ENCODE measurements at regions not wholly inside any gene's neighbourhood (a gene's known extent, or its start where the extent isn't known, plus 50 kb on each side); places are given as distances from the start of the nearest gene placed in this dataset.

DNA sequence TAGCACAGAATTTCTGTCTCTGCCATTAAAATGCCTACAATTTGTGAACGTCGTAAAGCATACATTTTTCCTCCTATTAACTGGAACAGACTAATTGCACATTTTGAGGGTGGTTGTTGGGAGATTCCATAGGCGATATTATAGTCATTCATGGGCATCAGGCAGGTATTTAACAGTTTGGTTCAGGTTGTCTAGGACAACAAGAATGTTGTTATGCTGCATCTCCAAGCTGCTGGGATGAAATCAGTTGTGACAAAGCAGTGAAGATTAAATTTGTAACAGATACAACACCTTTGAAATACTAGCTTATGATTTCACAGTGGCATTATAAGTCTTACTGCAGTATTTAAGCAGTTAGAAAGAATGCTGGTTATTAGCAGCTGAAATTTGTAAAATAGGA is 339.7 kb upstream of the PITX2 start:
- no peaks in the 10 kb centered on the region for H3K4me1 ChIP-seq
- no peak overlapping the region for H3K4me3 ChIP-seq
- H3K27ac ChIP-seq, result no peak overlapping the region
- peaks cover 6% of the 10 kb centered on the region for H3K27me3 ChIP-seq
- H3K9me3 ChIP-seq, result no peaks in the 10 kb centered on the region
- no peaks in the 10 kb centered on the region for H3K36me3 ChIP-seq
- no peak for ATAC-seq
- TF ChIP-seq EP300 (IDR thresholded peaks at IDR 0.05) (no peak), POLR2A (IDR thresholded peaks at IDR 0.05) (no peak), POLR2AphosphoS5 (IDR thresholded peaks at IDR 0.05) (no peak)
- TF ChIP-seq, protein P1, sequence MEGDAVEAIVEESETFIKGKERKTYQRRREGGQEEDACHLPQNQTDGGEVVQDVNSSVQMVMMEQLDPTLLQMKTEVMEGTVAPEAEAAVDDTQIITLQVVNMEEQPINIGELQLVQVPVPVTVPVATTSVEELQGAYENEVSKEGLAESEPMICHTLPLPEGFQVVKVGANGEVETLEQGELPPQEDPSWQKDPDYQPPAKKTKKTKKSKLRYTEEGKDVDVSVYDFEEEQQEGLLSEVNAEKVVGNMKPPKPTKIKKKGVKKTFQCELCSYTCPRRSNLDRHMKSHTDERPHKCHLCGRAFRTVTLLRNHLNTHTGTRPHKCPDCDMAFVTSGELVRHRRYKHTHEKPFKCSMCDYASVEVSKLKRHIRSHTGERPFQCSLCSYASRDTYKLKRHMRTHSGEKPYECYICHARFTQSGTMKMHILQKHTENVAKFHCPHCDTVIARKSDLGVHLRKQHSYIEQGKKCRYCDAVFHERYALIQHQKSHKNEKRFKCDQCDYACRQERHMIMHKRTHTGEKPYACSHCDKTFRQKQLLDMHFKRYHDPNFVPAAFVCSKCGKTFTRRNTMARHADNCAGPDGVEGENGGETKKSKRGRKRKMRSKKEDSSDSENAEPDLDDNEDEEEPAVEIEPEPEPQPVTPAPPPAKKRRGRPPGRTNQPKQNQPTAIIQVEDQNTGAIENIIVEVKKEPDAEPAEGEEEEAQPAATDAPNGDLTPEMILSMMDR (IDR thresholded peaks at IDR 0.05), result no peak
- 87 to 96% methylated on average over 3 of the region's 3 CpGs for WGBS, 2 donors (ENCODE audit: low coverage in 1 of 2)

DNA sequence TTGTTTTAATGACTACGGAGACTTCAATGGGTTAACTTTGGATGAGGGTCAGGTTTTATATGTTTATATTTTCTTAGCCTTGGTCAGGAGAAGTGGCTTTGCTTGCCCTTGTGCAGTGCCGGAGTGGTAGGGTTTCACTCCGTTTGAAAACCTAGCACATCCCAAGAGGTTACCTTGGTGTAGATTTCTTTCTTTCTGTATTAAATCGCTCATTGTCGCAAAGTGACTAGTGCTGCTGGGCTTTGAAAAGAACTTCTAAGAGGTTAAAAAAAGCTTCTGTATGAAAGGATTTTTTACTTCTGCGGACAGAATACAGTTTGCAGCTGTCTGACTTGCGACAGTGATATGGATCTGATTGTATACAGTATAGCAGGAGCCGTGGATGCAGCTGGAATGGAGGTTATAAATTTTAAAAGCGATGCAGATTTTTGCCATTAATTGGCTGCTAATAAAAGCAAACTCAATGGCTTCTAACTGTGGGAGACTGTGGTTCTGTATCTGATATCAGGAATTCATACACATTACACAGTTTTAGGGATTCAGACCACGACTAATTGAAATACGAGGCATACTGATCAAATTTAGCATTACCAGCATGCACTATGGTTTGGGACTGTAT is 340.9 kb upstream of the PITX2 start:
- TF ChIP-seq EP300 (IDR thresholded peaks at IDR 0.05) (no peak), POLR2AphosphoS5 (IDR thresholded peaks at IDR 0.05) (no peak), POLR2A (IDR thresholded peaks at IDR 0.05) (no peak)
- Histone ChIP-seq H3K27ac (no peak overlapping the region), H3K4me1 (no peaks in the 10 kb centered on the region), H3K36me3 (no peaks in the 10 kb centered on the region), H3K9me3 (no peaks in the 10 kb centered on the region), H3K27me3 (peaks cover 6% of the 10 kb centered on the region), H3K4me3 (no peak overlapping the region)
- WGBS, 2 donors (ENCODE audit: low coverage in 1 of 2), result 33 to 65% methylated on average over 11 of the region's 11 CpGs
- no peak for ATAC-seq

DNA sequence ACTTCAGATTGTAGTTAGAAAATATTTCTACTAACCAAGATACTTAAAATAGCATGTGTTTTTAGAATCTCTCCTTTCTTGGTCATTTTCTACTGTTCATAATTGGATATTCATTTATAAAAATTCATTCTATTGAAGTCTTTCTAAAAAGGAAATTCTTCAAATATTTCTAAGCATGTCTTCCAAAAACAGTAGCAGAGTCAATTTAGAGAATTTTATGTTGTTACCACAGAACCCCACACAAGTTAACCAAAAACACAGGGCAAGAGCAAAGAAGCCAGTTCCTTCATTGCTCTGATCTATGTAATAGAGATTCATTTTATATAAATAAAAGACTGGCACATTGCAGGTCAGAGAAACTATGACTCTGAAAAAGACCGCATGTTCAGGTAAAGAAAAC is 345.1 kb upstream of the PITX2 start:
- 63 to 100% methylated on average over 1 of the region's 1 CpG for WGBS, 2 donors (ENCODE audit: low coverage in 1 of 2)
- TF ChIP-seq, protein P1 (IDR thresholded peaks at IDR 0.05), result no peak
- TF ChIP-seq EP300 (IDR thresholded peaks at IDR 0.05) (no peak), POLR2A (IDR thresholded peaks at IDR 0.05) (no peak)
- no peaks in the 10 kb centered on the region for H3K4me1 ChIP-seq
- H3K27ac ChIP-seq, result no peak overlapping the region
- no peaks in the 10 kb centered on the region for H3K36me3 ChIP-seq
- no peak for ATAC-seq
- no peak overlapping the region for H3K4me3 ChIP-seq
- peaks cover 6% of the 10 kb centered on the region for H3K27me3 ChIP-seq
- H3K9me3 ChIP-seq, result no peaks in the 10 kb centered on the region

DNA sequence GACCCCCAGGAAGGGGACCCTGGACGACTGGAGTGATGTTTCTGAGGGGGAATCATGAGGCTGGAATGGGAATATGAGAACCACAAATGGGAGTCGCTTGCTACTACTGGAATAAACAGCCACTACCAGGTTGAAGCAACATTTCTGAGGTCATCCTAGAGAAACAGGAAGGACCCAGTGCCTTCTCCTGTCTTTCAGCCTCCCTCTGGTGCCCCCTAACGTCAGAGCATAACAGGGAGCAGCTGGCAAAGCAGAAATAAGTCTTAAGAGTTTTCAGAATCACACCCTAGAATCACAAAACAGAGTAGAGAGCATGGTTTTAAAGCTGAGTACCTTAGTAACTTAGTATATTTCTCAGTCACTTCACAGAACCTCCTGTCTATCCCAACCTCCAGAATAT is 347.8 kb upstream of the PITX2 start:
- H3K27me3 ChIP-seq, result no peaks in the 10 kb centered on the region
- H3K36me3 ChIP-seq, result no peaks in the 10 kb centered on the region
- H3K27ac ChIP-seq, result no peak overlapping the region
- H3K4me3 ChIP-seq, result no peak overlapping the region
- H3K4me1 ChIP-seq, result no peaks in the 10 kb centered on the region
- TF ChIP-seq EP300 (IDR thresholded peaks at IDR 0.05), result no peak
- TF ChIP-seq, protein P1 (IDR thresholded peaks at IDR 0.05), result peak in 1 of 4 experiments; percentile 37
- no peak for TF ChIP-seq POLR2AphosphoS5 (IDR thresholded peaks at IDR 0.05)
- H3K9me3 ChIP-seq, result no peaks in the 10 kb centered on the region
- WGBS, 2 donors (ENCODE audit: low coverage in 1 of 2), result 7% methylated on average over 3 of the region's 3 CpGs; no CpG with 5 or more reads in 1 of the 2 donors
- no peak for ATAC-seq

DNA sequence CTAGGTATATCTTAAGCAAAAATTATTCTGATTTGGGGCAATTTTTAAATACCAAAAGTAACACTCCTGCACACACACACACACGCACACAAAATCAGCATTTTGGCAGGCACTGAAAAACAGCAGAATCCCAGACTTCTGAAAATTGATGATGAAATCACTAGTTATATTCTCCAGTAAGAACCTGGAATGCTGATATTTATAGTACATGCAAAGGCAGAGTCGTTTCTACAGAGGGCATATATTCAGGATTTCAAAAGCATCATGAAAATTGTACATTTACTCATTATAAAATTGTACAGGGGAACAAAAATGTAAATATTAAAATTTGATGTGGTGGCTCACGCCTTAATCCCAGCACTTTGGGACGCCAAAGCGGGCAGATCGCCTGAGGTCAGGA is 352.5 kb upstream of the PITX2 start:
- ATAC-seq, result no peak
- H3K9me3 ChIP-seq, result no peaks in the 10 kb centered on the region
- H3K27me3 ChIP-seq, result no peaks in the 10 kb centered on the region
- no peak overlapping the region for H3K4me3 ChIP-seq
- TF ChIP-seq POLR2AphosphoS5 (IDR thresholded peaks at IDR 0.05), result no peak
- TF ChIP-seq, protein P1 (IDR thresholded peaks at IDR 0.05), result no peak
- no peak for TF ChIP-seq EP300 (IDR thresholded peaks at IDR 0.05)
- no peak for TF ChIP-seq POLR2A (IDR thresholded peaks at IDR 0.05)
- no peaks in the 10 kb centered on the region for H3K36me3 ChIP-seq
- WGBS, 2 donors (ENCODE audit: low coverage in 1 of 2), result 82 to 86% methylated on average over 6 of the region's 6 CpGs
- H3K4me1 ChIP-seq, result no peaks in the 10 kb centered on the region
- no peak overlapping the region for H3K27ac ChIP-seq
